HG03565 (cell line): ENCODE measurements at regions not wholly inside any gene's neighbourhood (a gene's known extent, or its start where the extent isn't known, plus 50 kb on each side); places are given as distances from the start of the nearest gene placed in this dataset.

ENCODE experiments used
- ATAC-seq: cut with Tn5 transposase; IDR thresholded peaks from one replicate; pipeline ENCODE4 v1.9.1; 2021; ENCODE audit warnings: mild to moderate bottlenecking, moderate library complexity; ENCODE audit not compliant: unreplicated experiment

GRCh38 chr3:109532257-109533216, 195.2 kb upstream of the DPPA4 start:
- ATAC-seq: no peak

DNA sequence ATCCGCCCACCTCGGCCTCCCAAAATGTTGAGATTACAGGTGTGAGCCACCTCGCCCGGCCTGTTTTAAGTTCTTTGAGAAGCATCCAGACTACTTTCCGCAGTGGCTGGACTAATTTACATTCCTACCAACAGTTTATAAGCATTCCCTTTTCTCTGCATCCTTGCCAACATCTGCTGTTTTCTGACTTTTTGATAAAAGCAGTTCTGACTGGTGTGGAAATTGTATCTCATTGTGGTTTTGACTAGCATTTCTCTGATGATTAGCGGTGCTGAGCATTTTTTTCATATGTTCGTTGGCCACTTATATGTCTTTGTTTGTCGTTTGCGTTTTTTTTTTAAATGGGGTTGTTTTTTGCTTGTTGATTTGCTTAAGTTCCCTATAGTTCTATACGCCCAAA, 208.4 kb upstream of the DPPA4 start:
- no peak for ATAC-seq

DNA sequence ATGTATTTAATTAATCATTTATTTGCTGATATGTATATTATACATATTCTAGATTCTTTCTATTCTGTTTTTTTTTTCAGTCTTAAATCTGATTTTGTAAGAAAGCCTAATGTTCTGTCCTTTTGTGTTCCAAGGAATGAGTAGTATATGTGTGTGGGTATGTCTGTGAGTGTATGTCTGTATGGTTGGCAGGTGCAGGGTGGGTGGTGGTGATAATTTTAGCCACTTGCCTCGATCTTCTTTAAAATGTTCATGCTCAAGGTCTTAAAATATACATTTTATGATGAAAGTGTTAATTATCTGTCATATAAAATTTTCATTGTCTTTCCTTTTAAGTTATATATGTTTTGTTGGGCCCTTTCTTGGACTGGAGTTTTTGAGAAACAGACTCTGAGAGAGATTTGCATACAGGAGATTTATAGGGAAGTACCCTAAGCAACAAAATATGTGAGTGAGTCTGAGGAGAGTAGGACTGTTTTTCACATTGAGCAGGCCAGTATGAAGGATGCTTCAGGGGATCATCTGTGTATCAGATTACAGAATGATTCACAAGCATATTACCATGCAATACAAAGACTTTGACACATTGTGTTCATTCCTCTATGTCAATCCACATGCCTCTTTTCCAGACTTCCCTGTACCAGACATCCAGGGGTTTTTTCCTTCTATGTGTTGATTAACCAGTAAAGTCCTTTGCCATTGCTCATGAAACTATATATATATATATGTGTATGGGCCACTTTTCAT, 211.0 kb upstream of the DPPA4 start:
- no peak for ATAC-seq

DNA sequence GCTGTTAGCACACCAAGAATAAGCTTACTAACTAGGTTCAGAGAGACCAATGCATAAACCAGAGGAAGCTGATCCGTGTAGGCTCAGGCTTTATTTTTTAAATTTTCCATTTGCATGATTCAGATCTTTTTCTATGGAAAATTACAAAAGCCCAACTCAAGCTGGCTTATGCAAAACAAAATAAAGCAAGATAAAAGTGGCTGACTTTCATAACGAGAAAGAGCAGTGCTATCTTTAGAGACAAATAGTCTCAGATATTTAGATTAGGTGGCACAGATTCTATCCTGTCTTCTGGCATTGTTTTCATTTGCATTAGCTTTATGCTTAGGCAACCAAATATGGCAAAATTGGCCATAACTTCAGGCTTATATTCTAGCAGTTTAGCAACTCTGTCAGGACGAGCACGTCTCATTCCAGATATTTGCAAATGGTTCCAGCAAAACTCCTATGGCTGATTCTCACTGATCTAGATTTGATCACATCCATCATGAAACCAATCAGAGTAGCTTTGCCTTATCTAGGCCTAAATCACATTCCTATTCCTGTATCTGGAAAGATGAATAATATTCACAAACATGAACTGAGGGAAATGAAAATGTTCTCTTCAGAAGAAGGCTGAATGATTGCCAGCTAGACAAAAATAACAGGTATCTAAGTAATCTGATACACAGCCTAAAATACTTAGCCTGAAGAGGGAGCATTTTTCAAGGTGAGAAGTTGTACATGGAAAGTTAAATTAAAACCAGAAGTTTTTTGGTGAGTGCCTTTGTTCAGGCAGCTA, 216.4 kb upstream of the DPPA4 start:
- no peak for ATAC-seq

DNA sequence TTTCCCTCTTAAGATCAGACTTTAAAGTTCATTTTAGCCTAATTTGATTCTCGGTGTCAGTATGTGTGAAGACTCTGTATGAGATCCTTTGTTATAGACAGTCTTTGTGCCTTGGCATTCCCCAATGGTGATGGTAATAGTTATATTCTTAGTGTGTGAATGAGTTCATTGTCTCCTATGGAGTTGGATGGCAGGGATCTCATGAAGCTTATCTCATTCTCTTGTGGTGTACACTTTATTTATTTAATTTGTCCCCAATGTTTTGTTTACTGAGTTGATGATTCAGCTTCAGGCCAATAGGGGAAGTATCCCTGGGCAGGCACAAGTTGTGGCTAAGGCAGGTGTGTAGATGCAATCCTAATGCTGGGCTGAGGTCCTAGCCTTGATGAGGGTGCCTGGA, 222.0 kb upstream of the DPPA4 start:
- no peak for ATAC-seq

- ATAC-seq: no peak
Measured at GRCh38 chr3:109563149-109563548, 225.8 kb upstream of the DPPA4 start.

GRCh38 chr3:109569135-109569846, 231.9 kb upstream of the DPPA4 start:
- ATAC-seq: no peak

GRCh38 chr3:109570408-109570807, 233.1 kb upstream of the DPPA4 start:
- no peak for ATAC-seq

DNA sequence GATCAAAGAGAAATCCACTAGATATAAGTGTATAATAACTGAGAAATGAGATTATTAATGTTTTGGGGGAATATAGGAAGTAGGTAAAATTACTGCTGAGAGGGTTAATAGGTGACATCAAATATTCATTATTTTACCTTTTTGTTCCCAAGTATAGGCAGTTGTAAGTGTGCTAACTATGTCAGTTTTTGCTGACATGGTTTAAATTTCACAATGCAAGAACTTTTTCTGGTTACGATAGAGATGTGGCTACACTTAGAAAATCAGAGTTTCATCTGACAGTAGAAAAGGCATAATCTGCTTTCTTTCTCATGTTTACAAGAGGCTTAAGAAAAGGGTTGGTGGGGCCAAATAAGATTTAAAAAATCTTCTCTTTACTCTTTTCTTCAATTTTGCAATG, 235.0 kb upstream of the DPPA4 start:
- no peak for ATAC-seq

DNA sequence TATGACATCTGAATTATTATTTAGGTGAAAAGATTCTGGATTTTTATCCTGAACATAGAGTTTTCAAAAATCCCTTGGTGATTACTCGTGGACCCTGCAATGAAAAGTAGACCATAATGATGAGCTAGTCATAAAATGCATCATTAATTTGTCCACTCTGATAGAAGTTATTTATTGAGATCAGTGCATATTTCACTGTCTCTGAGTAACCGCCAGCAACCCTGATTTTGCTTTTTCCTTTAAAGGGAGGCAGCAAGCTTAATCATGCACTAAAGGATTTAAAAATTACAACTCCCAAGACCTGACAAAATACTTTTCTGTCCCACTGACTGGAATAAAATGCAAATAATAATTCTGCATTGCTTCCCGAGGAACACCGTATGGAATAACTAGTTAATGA, 259.6 kb upstream of the DPPA4 start:
- no peak for ATAC-seq

- no peak for ATAC-seq
Measured at GRCh38 chr3:109597444-109597843, 260.1 kb upstream of the DPPA4 start.

DNA sequence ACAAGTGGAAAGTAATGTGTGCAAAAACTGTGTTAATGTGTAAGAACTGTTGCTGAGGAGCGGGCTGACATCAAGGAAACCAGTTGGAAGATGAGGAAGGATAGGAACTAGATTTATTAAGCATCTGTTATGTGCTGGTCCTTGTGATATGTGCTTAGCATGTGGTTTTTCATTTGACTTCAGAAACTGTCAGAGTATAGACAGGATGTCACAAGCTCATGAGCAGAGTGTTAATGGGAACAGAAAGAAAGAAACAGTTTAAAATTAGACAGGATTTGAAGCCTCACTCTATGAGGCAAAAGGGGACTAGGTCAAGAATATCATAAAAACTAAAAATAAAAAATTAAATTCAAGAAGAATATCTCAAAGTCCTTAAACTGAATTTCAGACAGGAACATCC, 270.6 kb upstream of the DPPA4 start:
- ATAC-seq: no peak

DNA sequence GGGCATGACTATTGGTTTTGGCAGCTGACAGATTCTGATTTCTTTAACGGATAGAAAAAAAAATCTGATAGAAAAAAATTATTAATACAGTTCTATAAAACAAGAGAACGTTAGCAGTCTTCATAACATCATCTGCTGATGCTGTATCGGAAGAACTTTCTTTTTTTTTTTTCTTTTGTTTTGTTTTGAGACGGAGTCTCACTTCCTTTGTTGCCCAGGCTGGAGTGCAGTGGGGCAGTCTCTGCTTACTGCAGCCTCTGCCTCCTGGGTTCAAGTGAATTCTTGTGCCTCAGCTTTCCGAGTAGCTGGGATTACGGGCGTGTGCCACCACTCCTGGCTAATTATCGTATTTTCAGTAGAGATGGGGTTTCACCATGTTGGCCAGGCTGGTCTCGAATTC, 271.2 kb upstream of the DPPA4 start:
- no peak for ATAC-seq

DNA sequence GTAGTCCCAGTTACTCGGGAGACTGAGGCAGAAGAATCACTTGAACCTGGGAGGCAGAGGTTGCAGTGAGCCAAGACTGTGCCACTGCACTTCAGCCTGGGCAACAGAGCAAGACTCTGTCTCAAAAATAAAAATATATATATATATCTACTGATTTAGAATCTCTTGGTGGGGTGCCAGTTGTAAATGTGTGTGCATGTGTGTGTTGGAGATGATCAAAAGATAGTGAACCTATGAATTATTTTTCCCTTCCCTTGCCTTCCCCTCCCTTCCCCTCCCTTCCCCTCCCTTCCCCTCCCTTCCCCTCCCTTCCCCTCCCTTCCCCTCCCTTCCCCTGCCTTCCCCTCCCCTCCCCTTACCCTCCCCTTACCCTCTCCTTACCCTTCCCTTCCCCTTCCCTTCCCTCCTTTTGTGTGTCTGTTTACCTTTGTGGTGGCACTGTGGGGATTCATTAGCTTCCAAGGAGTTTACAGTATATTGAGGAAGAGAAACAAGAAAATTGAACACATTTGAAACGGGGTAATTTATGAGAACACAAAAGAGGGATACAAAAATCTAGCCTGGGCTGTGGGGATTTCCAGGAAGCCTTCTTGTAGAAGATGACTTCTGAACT, 281.5 kb upstream of the DPPA4 start:
- ATAC-seq: no peak

DNA sequence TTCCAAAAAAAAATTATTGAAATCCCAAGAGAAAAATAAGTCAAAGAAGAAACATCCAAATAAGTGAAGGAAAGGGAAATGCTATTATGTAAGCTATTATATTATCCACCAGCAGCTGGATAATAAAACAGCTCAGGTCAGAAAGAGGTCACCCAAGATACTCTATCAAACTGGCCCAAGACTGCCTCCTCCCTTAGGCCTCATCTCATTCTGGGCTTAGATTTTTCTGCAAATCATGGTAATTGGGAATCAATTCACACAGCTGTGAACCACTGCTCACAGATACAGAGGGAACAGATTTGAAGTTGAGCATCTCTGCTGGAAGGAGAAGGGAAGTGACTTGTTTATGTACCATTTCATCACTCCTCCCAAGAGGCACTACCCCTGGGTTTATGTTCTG, 294.6 kb upstream of the DPPA4 start:
- ATAC-seq: no peak

- no peak for ATAC-seq
Measured at GRCh38 chr3:109640146-109640652, 302.9 kb upstream of the DPPA4 start.

- ATAC-seq: no peak
Measured at GRCh38 chr3:109642025-109642424, 304.7 kb upstream of the DPPA4 start.

DNA sequence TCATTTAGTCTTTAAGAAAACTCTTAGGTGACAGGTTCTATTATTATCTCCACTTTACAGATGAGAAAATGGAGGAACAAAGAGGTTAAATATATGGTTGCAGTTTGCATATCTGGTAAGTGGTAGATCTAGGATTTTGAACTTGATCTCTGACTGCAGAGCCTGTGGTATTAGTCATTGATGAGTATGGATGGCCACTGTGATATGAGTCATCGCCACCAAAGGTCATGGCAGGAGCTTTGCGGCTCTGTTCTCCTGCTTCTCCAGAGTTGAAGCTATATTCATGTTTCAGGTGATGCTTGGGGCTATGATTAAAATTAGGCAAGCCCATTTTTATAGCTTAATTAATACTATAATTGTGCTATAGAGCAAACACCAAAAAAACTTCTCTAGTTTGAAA, 306.2 kb upstream of the DPPA4 start:
- ATAC-seq: no peak

GRCh38 chr3:109644332-109644731, 307.0 kb upstream of the DPPA4 start:
- ATAC-seq: no peak

DNA sequence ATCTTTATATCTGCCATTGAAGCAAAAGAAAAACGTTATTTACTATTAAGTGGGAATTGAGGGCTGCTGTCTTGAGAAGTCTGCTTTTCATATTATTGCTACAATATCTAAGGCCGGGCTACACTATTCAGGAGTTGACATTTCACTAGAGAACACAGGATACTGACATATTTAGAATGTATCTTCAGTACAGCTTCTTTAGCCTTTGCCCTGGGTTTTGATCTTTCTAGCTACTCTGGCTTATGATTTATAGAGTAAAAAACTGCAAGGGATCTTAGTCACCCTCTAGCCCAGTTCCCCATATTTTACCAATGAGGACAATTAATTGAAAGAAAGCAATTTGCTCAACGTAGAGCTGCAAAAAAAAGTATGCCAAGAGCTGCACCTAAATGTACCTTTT, 307.4 kb upstream of the DPPA4 start:
- no peak for ATAC-seq
